ENCODE measurements at regions not wholly inside any gene's neighbourhood (a gene's known extent, or its start where the extent isn't known, plus 50 kb on each side); places are given as distances from the start of the nearest gene placed in this dataset.

DNA sequence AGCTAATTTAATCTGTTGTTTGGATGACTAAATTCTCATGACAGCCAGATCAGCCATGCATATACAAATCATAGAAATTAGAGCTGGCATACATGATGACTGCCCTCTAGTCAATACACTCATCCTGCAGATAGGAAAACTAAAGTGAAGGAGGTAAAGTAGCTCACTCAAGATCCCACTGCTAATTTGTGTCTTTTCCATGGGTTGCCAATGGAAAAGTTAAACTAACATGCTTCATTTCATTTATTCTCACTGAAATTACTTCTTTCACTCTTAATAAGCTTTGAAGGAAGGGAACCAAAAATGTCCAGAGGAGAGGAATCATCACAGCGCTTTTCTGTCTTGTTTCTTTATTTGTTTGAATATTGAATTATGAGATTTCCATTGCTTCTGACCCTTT lies 308.2 kb downstream of the GJA1 start:
- TF ChIP-seq, protein P1, sequence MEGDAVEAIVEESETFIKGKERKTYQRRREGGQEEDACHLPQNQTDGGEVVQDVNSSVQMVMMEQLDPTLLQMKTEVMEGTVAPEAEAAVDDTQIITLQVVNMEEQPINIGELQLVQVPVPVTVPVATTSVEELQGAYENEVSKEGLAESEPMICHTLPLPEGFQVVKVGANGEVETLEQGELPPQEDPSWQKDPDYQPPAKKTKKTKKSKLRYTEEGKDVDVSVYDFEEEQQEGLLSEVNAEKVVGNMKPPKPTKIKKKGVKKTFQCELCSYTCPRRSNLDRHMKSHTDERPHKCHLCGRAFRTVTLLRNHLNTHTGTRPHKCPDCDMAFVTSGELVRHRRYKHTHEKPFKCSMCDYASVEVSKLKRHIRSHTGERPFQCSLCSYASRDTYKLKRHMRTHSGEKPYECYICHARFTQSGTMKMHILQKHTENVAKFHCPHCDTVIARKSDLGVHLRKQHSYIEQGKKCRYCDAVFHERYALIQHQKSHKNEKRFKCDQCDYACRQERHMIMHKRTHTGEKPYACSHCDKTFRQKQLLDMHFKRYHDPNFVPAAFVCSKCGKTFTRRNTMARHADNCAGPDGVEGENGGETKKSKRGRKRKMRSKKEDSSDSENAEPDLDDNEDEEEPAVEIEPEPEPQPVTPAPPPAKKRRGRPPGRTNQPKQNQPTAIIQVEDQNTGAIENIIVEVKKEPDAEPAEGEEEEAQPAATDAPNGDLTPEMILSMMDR (IDR thresholded peaks at IDR 0.05) = no peak
- TF ChIP-seq ZFX (IDR thresholded peaks at IDR 0.05; ENCODE audit: borderline replicate concordance) = no peak
